HepG2 (cell line): ENCODE measurements at regions not wholly inside any gene's neighbourhood (a gene's known extent, or its start where the extent isn't known, plus 50 kb on each side); places are given as distances from the start of the nearest gene placed in this dataset.

Experiments used
- ATAC-seq: fragments of 200-7000 bp; cut with Tn5 transposase; 3 replicates; pipeline ENCODE4 v1.9.1; 2020; ENCODE audit warnings: mild to moderate bottlenecking, moderate library complexity
- BruUV-seq: library from RNA; stranded (reverse); fragments of 400-500 nt; replicated peaks from 2 replicates; lab custom pipeline; 2021; lab: Mats Ljungman, UMichigan
- CTCF ChIA-PET: fragments of 300-600 bp; formaldehyde crosslinking; extraction: SDS; loops from one replicate; lab custom pipeline; 2021; ENCODE audit warnings: low total read pairs, inconsistent platforms, low intra/inter-chr PET ratio; lab: Yijun Ruan, JAX
- POLR2A ChIA-PET: fragments of 350-600 bp; sonication (Branson Sonifier 250); formaldehyde crosslinking; loops from one replicate; lab custom pipeline; 2020; ENCODE audit warnings: antibody characterized with exemption, inconsistent platforms; lab: Yijun Ruan, JAX
- DNase-seq: peaks from one replicate; pipeline ENCODE4 v3.0.0-alpha.2; 2015; ENCODE audit warnings: low spot score
- FAIRE-seq: peaks from 3 replicates; lab custom pipeline; 2011; peaks lifted over from hg19 to GRCh38; lab: Jason Lieb, UNC
- H2AFZ ChIP-seq: one replicate; pipeline ENCODE4 v1.6.1; 2011; ENCODE audit warnings: low read length, inconsistent platforms
- H3K27ac ChIP-seq: fragments of 300-600 bp; 3 replicates; pipeline ENCODE4 v1.8.0; 2011; ENCODE audit warnings: mixed run types, mild to moderate bottlenecking, mixed read lengths, low read length, inconsistent platforms; ENCODE audit not compliant: insufficient read depth; ENCODE audit errors: extremely low read length
- H3K27me3 ChIP-seq, 2 experiments: fragments of 200-600 bp in 1 of 2; 2 replicates in 1 of 2; 3 replicates in 1 of 2; pipeline versions ENCODE4 v1.6.0 to v1.8.0; 2011; ENCODE audit warnings: low read length in 2 of 2, mild to moderate bottlenecking in 2 of 2, moderate library complexity in 2 of 2, inconsistent platforms in 1 of 2; ENCODE audit not compliant: insufficient read depth in 2 of 2, control insufficient read depth in 1 of 2
- H3K36me3 ChIP-seq, 2 experiments: fragments of 200-600 bp in 1 of 2; replicated peaks in 1 of 2; 2 replicates in 1 of 2; 3 replicates in 1 of 2; pipeline versions ENCODE4 v1.5.1 to v1.8.0; 2011; ENCODE audit warnings: low read length in 2 of 2, inconsistent platforms in 1 of 2; ENCODE audit not compliant: insufficient read depth in 2 of 2, control insufficient read depth in 1 of 2
- H3K4me1 ChIP-seq: 2 replicates; pipeline ENCODE4 v1.5.1; 2012; ENCODE audit warnings: low read length, inconsistent platforms; ENCODE audit not compliant: insufficient read depth
- H3K4me2 ChIP-seq: 2 replicates; pipeline ENCODE4 v1.6.0; 2011; ENCODE audit warnings: low read depth, low read length, inconsistent platforms
- H3K4me3 ChIP-seq, 3 experiments: fragments of 200-600 bp in 1 of 3; sonication (generic), shearing (Covaris generic) in 1 of 3; replicated peaks in 1 of 3; 2 replicates each; pipeline ENCODE4 v1.5.1; 2011 to 2016; ENCODE audit warnings: low read length in 3 of 3, inconsistent platforms in 2 of 3, low read depth in 2 of 3, mild to moderate bottlenecking in 2 of 3, control low read depth in 1 of 3, mixed read lengths in 1 of 3; ENCODE audit not compliant: insufficient read depth in 1 of 3
- H3K79me2 ChIP-seq: one replicate; pipeline ENCODE4 v1.6.1; 2011; ENCODE audit warnings: low read length, inconsistent platforms; ENCODE audit not compliant: insufficient read depth
- H3K9ac ChIP-seq: 2 replicates; pipeline ENCODE4 v1.6.0; 2011; ENCODE audit warnings: mild to moderate bottlenecking, low read depth, low read length, inconsistent platforms; ENCODE audit not compliant: insufficient read depth
- H3K9me3 ChIP-seq: 2 replicates; pipeline ENCODE4 v1.5.1; 2012; ENCODE audit warnings: mild to moderate bottlenecking, low read length
- H4K20me1 ChIP-seq: 2 replicates; pipeline ENCODE4 v1.6.0; 2011; ENCODE audit warnings: inconsistent platforms, mild to moderate bottlenecking, low read length, moderate library complexity; ENCODE audit not compliant: insufficient read depth
- ARID4A ChIP-seq: sonication (generic); formaldehyde crosslinking; IDR thresholded peaks from 2 replicates; pipeline ENCODE4 v1.5.0; 2020; ENCODE audit warnings: mild to moderate bottlenecking, missing genetic modification reagents, borderline replicate concordance
- FLYWCH1 ChIP-seq: sonication (generic); formaldehyde crosslinking; IDR thresholded peaks from 2 replicates; pipeline ENCODE4 v1.8.1; 2023; ENCODE audit warnings: mild to moderate bottlenecking, missing genetic modification reagents
- MYPOP ChIP-seq: sonication (generic); formaldehyde crosslinking; IDR thresholded peaks from 2 replicates; pipeline ENCODE4 v1.8.1; 2023; ENCODE audit warnings: mild to moderate bottlenecking, moderate library complexity, missing genetic modification reagents
- PCBP2 ChIP-seq: fragments of 200-400 bp; formaldehyde crosslinking; optimal IDR thresholded peaks from 2 replicates; pipeline ENCODE3; 2018; ENCODE audit warnings: low read length, low read depth; ENCODE audit not compliant: poor library complexity, severe bottlenecking
- POLR2AphosphoS5 ChIP-seq: IDR thresholded peaks from 2 replicates; pipeline ENCODE4 v1.6.1; 2012; ENCODE audit warnings: low read depth, low read length
- TOPORS ChIP-seq: sonication (generic); formaldehyde crosslinking; IDR thresholded peaks from 2 replicates; pipeline ENCODE4 v1.8.0; 2023; ENCODE audit warnings: mild to moderate bottlenecking, missing genetic modification reagents
- ZFP62 ChIP-seq: sonication (generic); formaldehyde crosslinking; IDR thresholded peaks from 2 replicates; pipeline ENCODE4 v1.4.0; 2020; ENCODE audit warnings: missing genetic modification reagents
- ZIK1 ChIP-seq: sonication (generic); formaldehyde crosslinking; IDR thresholded peaks from 2 replicates; pipeline ENCODE4 v1.5.0; 2020; ENCODE audit warnings: mild to moderate bottlenecking, low read depth, missing genetic modification reagents, borderline replicate concordance
- ZNF207 ChIP-seq: fragments of 450-650 bp; IDR thresholded peaks from 2 replicates; pipeline ENCODE4 v1.6.1; 2016; ENCODE audit warnings: antibody characterized with exemption, borderline replicate concordance
- ZNF230 ChIP-seq: sonication (generic); formaldehyde crosslinking; IDR thresholded peaks from 2 replicates; pipeline ENCODE4 v1.4.0; 2020; ENCODE audit warnings: mild to moderate bottlenecking, missing genetic modification reagents
- ZNF800 ChIP-seq: sonication (generic); formaldehyde crosslinking; IDR thresholded peaks from 2 replicates; pipeline ENCODE4 v1.4.0; 2020; ENCODE audit warnings: missing genetic modification reagents
- ZSCAN20 ChIP-seq: sonication (generic); formaldehyde crosslinking; IDR thresholded peaks from 2 replicates; pipeline ENCODE4 v1.4.0; 2020; ENCODE audit warnings: missing genetic modification reagents, mild to moderate bottlenecking, borderline replicate concordance
- WGBS: methylation state at CpG from one replicate; pipeline ENCODE4 v1.1.6; 2017; ENCODE audit warnings: low lambda C conversion rate; 5-methylcytosine and 5-hydroxymethylcytosine counted together
- in situ Hi-C: cut with HindIII; loops from 2 replicates; pipeline ENCODE4 v1.10.0; 2017; ENCODE audit warnings: low pct_unique_long_range_greater_than_20kb; ENCODE audit not compliant: extremely low pct_ligation_motif_present
- intact Hi-C: fragments of 100-400 bp; cut with micrococcal nuclease; formaldehyde crosslinking; loops from one replicate; pipeline ENCODE4 v1.10.0; 2022; ENCODE audit not compliant: unreplicated experiment

- H3K9me3 ChIP-seq: no peaks in the 10 kb centered on the region
- no peaks in the 10 kb centered on the region for H3K79me2 ChIP-seq
- no peak overlapping the region for H2AFZ ChIP-seq
- H4K20me1 ChIP-seq: no peaks in the 10 kb centered on the region
- in situ Hi-C loops (no loop called here), intact Hi-C loops (no loop called here)
- no peak for FAIRE-seq
- BruUV-seq: no TSS peak
- ATAC-seq: no peak
- H3K36me3 ChIP-seq: no peaks in the 10 kb centered on the region
- H3K27ac ChIP-seq: no peak overlapping the region
- DNase-seq: no peak
- H3K4me1 ChIP-seq: peaks cover 7% of the 10 kb centered on the region
- H3K27me3 ChIP-seq: peaks cover 1 to 27% of the 10 kb centered on the region in 2 experiments; a peak in 4 of 5 replicates
- WGBS: 33% methylated on average over 7 of the region's 15 CpGs
- CTCF ChIA-PET: no interaction called here
- no peak overlapping the region for H3K4me2 ChIP-seq
- POLR2A ChIA-PET: no interaction called here
- TF ChIP-seq ZSCAN20 (no peak), MYPOP (CRISPR knock-in tag) (no peak), PCBP2 (no peak), FLYWCH1 (CRISPR knock-in tag) (no peak)
- TF ChIP-seq, all 625 proteins: peak for 0
- Histone ChIP-seq H3K9ac (no peak overlapping the region), H3K4me3 (no peak overlapping the region)
Measured at GRCh38 chr10:3404381-3404780, 231.8 kb upstream of the PITRM1 start.

GRCh38 chr10:3402187-3402751 lies 229.7 kb upstream of the PITRM1 start:
- ChIA-PET CTCF (no interaction called here), POLR2A (no interaction called here)
- H4K20me1 ChIP-seq: no peaks in the 10 kb centered on the region
- H3K4me3 ChIP-seq: no peak overlapping the region
- ATAC-seq: no peak
- H3K36me3 ChIP-seq: no peaks in the 10 kb centered on the region
- no peaks in the 10 kb centered on the region for H3K9me3 ChIP-seq
- H2AFZ ChIP-seq: no peak overlapping the region
- BruUV-seq: no TSS peak
- intact Hi-C loops (no loop called here), in situ Hi-C loops (no loop called here)
- no peak for DNase-seq
- WGBS: 27% methylated on average over 10 of the region's 10 CpGs
- no peak overlapping the region for H3K27ac ChIP-seq
- peaks cover 28% of the 10 kb centered on the region for H3K4me1 ChIP-seq
- no peak overlapping the region for H3K4me2 ChIP-seq
- no peak overlapping the region for H3K9ac ChIP-seq
- H3K27me3 ChIP-seq: peaks cover 7 to 38% of the 10 kb centered on the region in 2 experiments
- no peaks in the 10 kb centered on the region for H3K79me2 ChIP-seq
- no peak for FAIRE-seq
- TF ChIP-seq ZFP62: no peak
- TF ChIP-seq ZNF230 (CRISPR knock-in tag): no peak
- TF ChIP-seq ZIK1 (CRISPR knock-in tag): no peak
- TF ChIP-seq ARID4A: no peak
- no peak for TF ChIP-seq ZNF207
- TF ChIP-seq TOPORS (CRISPR knock-in tag): no peak
- no peak for TF ChIP-seq POLR2AphosphoS5
- no peak for TF ChIP-seq ZNF800 (CRISPR knock-in tag)
